HEK293 (cell line): ENCODE measurements at regions not wholly inside any gene's neighbourhood (a gene's known extent, or its start where the extent isn't known, plus 50 kb on each side); places are given as distances from the start of the nearest gene placed in this dataset.

Experiments
- CTCF ChIP-seq: fragments of 450-650 bp; formaldehyde crosslinking; IDR thresholded peaks from 2 replicates; pipeline ENCODE4 v1.5.1; 2016; ENCODE audit warnings: missing biosample characterization, missing genetic modification characterization
- PRDM10 ChIP-seq: fragments of 450-650 bp; formaldehyde crosslinking; IDR thresholded peaks from 2 replicates; pipeline ENCODE4 v1.5.1; 2016; ENCODE audit warnings: missing biosample characterization, missing genetic modification characterization
- REST ChIP-seq: fragments of 450-650 bp; formaldehyde crosslinking; IDR thresholded peaks from 2 replicates; pipeline ENCODE4 v1.5.1; 2016; ENCODE audit warnings: missing biosample characterization, missing genetic modification characterization
- YY1 ChIP-seq: fragments of 450-650 bp; formaldehyde crosslinking; IDR thresholded peaks from 2 replicates; pipeline ENCODE4 v1.5.1; 2018; ENCODE audit warnings: missing biosample characterization, missing genetic modification characterization
- ZNF132 ChIP-seq: fragments of 450-650 bp; formaldehyde crosslinking; IDR thresholded peaks from 2 replicates; pipeline ENCODE4 v1.5.1; 2017; ENCODE audit warnings: missing biosample characterization, missing genetic modification characterization, borderline replicate concordance
- ZNF133 ChIP-seq: fragments of 450-650 bp; formaldehyde crosslinking; IDR thresholded peaks from 2 replicates; pipeline ENCODE4 v1.5.1; 2016; ENCODE audit warnings: missing biosample characterization, missing genetic modification characterization
- ZNF266 ChIP-seq: fragments of 450-650 bp; formaldehyde crosslinking; IDR thresholded peaks from 2 replicates; pipeline ENCODE4 v1.5.1; 2016; ENCODE audit warnings: missing biosample characterization, missing genetic modification characterization, low read depth
- ZNF404 ChIP-seq: fragments of 450-650 bp; formaldehyde crosslinking; IDR thresholded peaks from 2 replicates; pipeline ENCODE4 v1.5.1; 2017; ENCODE audit warnings: missing biosample characterization, missing genetic modification characterization
- ZNF704 ChIP-seq: fragments of 450-650 bp; formaldehyde crosslinking; IDR thresholded peaks from 2 replicates; pipeline ENCODE4 v1.5.1; 2016; ENCODE audit warnings: missing biosample characterization, missing genetic modification characterization
- ZNF747 ChIP-seq: fragments of 450-650 bp; formaldehyde crosslinking; IDR thresholded peaks from 2 replicates; pipeline ENCODE4 v1.5.1; 2016; ENCODE audit warnings: missing biosample characterization, missing genetic modification characterization

GRCh38 chr3:109213321-109213720 lies 76.8 kb downstream of the C3orf85 start:
- TF ChIP-seq CTCF (tag by site-specific recombination) (no peak), ZNF747 (tag by site-specific recombination) (no peak), ZNF704 (no peak), PRDM10 (no peak), ZNF133 (tag by site-specific recombination) (no peak), YY1 (no peak), REST (tag by site-specific recombination) (no peak), ZNF132 (tag by site-specific recombination) (no peak), ZNF266 (tag by site-specific recombination) (no peak), ZNF404 (tag by site-specific recombination) (no peak)
